ENCODE measurements at regions not wholly inside any gene's neighbourhood (a gene's known extent, or its start where the extent isn't known, plus 50 kb on each side); places are given as distances from the start of the nearest gene placed in this dataset.
"Not testable (repeated sequence)": the region's sequence is repeated elsewhere in the genome, so short reads cannot be mapped to it uniquely, and the experiment has no call there.

- no peak for DNase-seq (ENCODE audit: low read depth in 2 of 3, low spot score in 1 of 3)
These were observed 1708.8 kb upstream of the C9orf72 start for GRCh38 chr9:29282121-29282520.

DNA sequence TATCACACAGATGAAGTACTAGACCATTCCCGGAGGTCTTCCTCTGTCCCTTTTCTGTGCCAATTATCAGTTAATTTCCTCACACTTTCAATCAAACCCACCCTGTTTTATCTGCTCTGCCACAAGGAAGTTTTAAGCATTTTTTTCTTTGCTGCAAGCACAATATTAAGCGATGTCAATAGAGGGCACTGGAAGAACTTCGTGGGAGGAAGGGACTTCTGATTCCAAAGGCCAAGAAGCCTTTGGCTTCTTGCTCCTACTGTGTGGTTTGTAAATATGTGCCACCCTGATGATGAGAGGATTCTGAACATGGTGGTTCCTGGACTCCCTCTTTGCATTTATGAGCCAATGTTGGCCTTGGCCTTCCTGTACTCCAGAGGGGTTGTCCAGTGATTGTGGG lies 1712.5 kb upstream of the C9orf72 start:
- DNase-seq (ENCODE audit: low read depth in 2 of 3, low spot score in 1 of 3): no peak

- no peak for DNase-seq (ENCODE audit: low read depth in 2 of 3, low spot score in 1 of 3)
These were observed 1716.1 kb upstream of the C9orf72 start for GRCh38 chr9:29289365-29289764.

DNA sequence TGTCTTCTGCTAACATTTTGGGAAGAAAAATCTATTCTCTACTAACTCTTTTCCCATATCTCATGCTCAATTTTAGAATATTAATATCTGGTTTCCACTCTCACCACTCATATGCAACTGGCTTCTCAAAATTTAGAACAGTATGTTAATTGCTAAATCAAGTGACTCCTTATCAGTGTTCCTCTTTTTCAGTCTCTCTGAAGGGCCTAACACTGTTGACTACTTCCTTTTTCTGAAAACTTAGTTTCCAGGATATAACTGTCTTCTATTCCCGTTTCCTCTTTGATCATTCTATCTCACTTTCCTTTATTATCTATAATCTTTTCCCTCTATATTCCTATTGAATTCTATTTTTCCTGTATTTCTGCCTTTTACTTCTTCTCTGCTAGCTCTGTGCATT lies 1717.2 kb upstream of the C9orf72 start:
- DNase-seq (ENCODE audit: low read depth in 2 of 3, low spot score in 1 of 3): no peak

- DNase-seq (ENCODE audit: low read depth in 2 of 3, low spot score in 1 of 3): no peak
These were observed 1724.3 kb upstream of the C9orf72 start for GRCh38 chr9:29297592-29297991.

DNA sequence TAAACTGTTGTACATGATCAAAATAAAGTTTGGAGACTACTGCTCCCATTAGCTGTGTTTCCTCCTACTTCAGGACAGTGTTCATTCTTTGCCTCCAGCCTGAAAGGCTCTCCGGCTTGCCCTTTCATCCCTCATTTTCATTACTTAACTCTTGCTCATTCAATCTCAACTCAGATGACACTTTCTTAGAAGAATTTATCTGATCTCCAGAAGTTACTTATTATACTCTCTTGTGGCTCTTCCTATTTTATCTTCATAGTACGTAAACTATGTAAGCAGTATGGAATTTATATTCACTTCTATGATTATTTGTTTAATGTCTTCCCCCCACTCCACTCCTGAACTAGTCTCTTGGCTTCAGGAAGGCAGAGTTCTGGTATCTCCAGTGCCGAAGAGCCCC lies 1737.9 kb upstream of the C9orf72 start:
- DNase-seq (ENCODE audit: low read depth in 2 of 3, low spot score in 1 of 3): no peak

DNA sequence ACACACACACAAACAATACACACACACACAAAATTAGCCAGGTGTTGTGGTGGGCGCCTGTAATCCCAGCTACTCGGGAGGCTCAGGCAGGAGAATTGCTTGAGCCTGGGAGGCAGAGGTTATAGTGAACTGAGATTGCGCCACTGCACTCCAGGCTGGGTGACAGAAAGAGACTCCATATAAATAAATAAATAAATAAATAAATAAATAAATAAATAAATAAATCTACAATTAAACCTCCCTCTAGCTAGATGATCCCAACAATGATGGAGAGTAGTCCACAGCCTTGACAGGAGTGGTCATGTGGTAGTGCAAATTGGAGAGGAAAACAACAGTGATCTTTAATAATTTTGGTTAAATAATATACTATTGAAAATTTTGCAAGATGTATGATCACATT lies 1739.0 kb upstream of the C9orf72 start:
- DNase-seq (ENCODE audit: low read depth in 2 of 3, low spot score in 1 of 3): no peak

DNA sequence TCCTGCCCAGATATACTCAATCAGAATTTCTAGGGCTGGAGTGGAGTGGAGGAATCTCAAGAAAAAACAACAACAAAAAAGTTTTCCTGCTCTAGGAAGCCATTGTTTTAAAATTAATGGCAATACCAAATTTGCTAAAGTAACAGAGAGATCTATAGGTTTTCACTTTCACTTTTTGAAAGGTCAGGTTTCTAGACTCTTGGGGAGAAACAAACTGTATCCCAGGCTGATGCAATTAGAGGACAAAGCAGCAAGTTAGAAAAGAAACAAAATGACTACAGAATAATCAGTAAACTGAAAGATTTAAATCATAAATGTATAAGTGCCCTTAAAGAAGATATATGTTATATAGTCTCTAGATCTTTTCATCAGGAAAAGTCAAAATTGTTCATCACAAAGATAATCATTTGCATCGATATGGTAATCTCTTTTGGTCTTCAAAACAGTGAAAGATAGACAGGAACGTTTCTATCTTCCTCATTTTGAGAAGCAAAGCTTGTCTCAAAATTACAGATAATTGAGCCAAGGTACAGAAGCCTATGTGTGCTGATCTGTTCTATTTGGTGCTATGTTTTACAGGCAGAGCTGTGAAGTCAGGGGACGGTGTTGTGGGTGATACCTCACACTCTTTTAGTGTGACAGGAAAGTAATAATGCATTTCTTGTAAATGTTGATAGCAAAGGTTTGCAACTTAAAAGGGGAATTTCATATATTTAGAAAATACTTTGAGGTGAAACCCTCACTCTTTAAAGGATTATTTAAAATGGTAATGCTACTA lies 1746.6 kb upstream of the C9orf72 start:
- no peak for DNase-seq (ENCODE audit: low read depth in 2 of 3, low spot score in 1 of 3)

- no peak for DNase-seq (ENCODE audit: low read depth in 2 of 3, low spot score in 1 of 3)
These were observed 1749.0 kb upstream of the C9orf72 start for GRCh38 chr9:29322240-29322639.

DNA sequence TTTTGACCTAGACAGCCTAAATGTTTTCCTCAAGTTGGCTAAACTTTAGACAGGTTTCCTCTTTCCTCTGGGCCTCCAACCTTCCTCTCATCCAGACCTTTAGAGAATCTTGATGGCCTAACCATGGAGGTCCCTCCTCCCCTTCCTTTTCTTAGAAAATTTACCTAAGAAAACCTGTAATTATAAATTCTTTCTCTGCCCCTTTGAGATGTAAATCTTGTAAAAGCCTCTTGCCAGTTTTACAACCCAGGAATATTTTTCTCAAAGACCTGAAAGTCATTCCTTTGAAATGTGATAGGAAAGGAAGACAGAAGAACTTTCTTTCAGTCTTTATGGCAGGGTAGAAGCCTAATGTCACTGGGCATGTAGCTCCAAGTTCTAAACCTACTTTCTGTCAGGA lies 1752.6 kb upstream of the C9orf72 start:
- DNase-seq (ENCODE audit: low read depth in 2 of 3, low spot score in 1 of 3): no peak

DNA sequence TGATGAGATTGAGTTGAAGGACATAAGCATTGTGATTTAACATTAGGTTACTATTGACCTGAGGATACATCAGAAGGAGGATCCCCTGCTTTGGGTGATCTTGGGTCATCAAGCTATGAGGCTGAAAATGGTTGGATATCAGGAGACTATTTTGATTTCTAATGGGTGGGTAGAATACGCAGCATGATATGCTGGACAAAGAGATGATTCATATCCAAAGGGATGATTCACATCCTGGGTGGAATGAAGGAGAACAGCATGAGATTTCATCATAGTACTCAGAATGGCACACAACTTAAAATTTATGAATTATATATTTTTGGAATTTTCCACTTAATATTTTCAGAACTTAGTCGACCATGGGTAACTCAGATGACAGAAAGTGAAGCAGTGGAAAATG lies 1759.5 kb upstream of the C9orf72 start:
- DNase-seq (ENCODE audit: low read depth in 2 of 3, low spot score in 1 of 3): no peak

GRCh38 chr9:29336281-29336680 lies 1763.0 kb upstream of the C9orf72 start:
- no peak for DNase-seq (ENCODE audit: low read depth in 2 of 3, low spot score in 1 of 3)

DNA sequence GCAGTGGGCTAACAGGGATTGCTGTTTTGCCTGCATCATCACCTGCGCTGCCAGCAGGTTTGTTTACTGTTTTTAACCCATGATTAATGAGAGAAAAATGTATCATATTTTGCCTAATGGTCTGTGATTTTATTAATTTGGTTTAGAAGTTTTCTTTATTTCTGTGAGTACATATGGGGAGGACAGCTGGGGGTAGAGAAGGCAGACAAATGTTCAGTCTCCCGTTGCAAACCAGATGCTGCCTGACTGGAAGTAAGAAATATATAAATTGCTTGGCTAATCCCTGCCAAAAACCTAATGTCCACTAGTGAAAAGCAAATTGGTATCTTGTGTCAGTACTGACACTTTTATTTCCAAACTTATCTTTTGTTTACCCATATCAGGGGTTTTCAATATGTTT lies 1766.1 kb upstream of the C9orf72 start:
- DNase-seq (ENCODE audit: low read depth in 2 of 3, low spot score in 1 of 3): no peak

DNA sequence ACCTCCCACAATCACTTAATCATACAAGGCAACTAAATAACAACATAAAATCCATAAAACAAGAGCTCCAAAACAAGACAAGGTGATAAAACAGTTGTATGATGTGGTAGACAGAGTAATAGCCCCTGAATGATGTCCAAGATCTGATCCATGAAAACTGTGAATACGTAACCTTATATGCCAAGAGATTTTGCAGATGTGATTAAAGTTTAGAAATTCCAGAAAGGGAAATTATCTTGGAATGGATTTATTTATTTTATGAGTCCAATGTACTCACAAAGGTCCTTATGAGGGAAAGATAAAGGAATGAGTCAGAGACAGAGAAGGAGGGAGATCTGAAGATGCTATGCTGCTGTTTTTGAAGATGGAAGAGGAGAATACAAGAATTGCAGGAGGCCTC lies 1775.7 kb upstream of the C9orf72 start:
- no peak for DNase-seq (ENCODE audit: low read depth in 2 of 3, low spot score in 1 of 3)

DNA sequence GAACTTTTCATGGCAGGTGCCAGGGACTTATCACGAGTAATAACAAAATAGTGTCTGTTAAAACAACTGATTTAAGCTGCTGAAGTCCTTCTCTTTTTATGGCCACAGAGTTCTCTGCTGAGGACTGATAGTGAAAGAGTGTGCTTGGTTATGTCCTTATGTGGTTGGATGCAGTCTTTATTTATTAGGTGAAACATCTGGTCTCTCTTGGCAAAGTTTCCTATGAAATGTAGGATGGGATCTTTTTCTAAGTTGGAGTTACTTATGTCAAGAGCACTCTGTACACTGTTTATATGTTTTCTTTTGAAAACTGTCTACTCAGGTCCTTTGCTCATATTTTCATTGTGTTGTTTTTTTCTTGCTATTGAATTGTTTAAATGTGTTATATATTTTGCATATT lies 1816.1 kb upstream of the C9orf72 start:
- DNase-seq (ENCODE audit: low read depth in 2 of 3, low spot score in 1 of 3): no peak

DNA sequence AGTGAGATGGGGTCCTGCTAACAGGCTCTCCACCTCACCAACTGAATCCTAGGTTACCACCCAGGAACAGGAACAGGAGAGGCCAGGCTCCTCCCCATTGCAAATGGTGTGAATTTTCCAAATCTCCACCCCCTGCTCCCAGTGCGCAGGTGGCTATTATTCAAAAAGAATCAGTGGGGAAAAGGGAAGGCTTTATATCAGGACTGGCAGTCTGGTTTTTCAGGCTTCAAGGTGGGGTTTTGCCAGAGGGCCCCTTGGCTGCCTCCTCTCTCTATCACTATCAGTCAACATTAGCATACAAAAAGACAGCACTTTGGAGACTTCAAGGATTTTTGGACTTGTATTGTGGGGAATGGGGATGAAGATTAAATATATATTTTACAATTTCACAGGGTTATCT lies 1817.6 kb upstream of the C9orf72 start:
- no peak for DNase-seq (ENCODE audit: low read depth in 2 of 3, low spot score in 1 of 3)

GRCh38 chr9:29393064-29393463 lies 1819.8 kb upstream of the C9orf72 start:
- DNase-seq (ENCODE audit: low read depth in 2 of 3, low spot score in 1 of 3): no peak

GRCh38 chr9:29394855-29395254 lies 1821.6 kb upstream of the C9orf72 start:
- DNase-seq (ENCODE audit: low read depth in 2 of 3, low spot score in 1 of 3): no peak

- no peak for DNase-seq (ENCODE audit: low read depth in 2 of 3, low spot score in 1 of 3)
These were observed 1823.9 kb upstream of the C9orf72 start for GRCh38 chr9:29397148-29397547.

- DNase-seq (ENCODE audit: low read depth in 2 of 3, low spot score in 1 of 3): no peak
These were observed 1842.9 kb upstream of the C9orf72 start for GRCh38 chr9:29416204-29416603.

GRCh38 chr9:29422438-29422837 lies 1849.2 kb upstream of the C9orf72 start:
- DNase-seq (ENCODE audit: low read depth in 2 of 3, low spot score in 1 of 3): no peak

DNA sequence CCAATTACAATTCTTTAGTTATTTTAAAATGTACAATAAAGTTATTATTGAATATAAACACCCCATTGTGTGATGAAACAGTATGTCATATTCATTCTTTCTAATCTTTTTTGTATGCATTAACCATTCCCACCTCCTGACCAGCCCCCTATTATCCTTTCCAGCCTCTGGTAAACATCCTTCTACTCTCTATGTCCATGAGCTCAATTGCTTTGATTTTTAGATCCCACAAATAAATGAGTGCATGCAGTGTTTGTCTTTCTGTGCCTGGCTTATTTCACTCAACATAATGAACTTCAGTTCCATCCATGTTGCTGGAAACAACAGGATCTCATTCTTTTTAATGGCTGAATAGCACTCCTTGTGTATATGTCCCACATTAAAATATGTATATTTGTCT lies 1858.9 kb upstream of the C9orf72 start:
- no peak for DNase-seq (ENCODE audit: low read depth in 2 of 3, low spot score in 1 of 3)

- not testable (repeated sequence) for DNase-seq (ENCODE audit: low read depth in 2 of 3, low spot score in 1 of 3)
These were observed 1859.4 kb upstream of the C9orf72 start for GRCh38 chr9:29432656-29433055.
